Mesenchymal stem cell (in vitro differentiated cells and primary cell): ENCODE measurements at regions not wholly inside any gene's neighbourhood (a gene's known extent, or its start where the extent isn't known, plus 50 kb on each side); places are given as distances from the start of the nearest gene placed in this dataset.
"Not testable (repeated sequence)": the region's sequence is repeated elsewhere in the genome, so short reads cannot be mapped to it uniquely, and the experiment has no call there.

Experiments
- DNase-seq: peaks from one replicate; pipeline ENCODE4 v3.0.0-alpha.2; 2013
- H2AFZ ChIP-seq: one replicate; pipeline ENCODE4 v1.6.1; 2013; ENCODE audit warnings: low read depth, mild to moderate bottlenecking, control low read depth, inconsistent platforms, low read length, moderate library complexity
- H2AK5ac ChIP-seq: 2 replicates; pipeline ENCODE4 v1.6.1; 2013; ENCODE audit warnings: low read length, moderate library complexity, mild to moderate bottlenecking, inconsistent platforms; ENCODE audit not compliant: severe bottlenecking
- H2BK120ac ChIP-seq: one replicate; pipeline ENCODE4 v1.6.1; 2013; ENCODE audit warnings: low read depth, mild to moderate bottlenecking, inconsistent platforms, low read length, moderate library complexity
- H2BK12ac ChIP-seq, 2 experiments: one replicate each; pipeline ENCODE4 v1.6.1; 2013; ENCODE audit warnings: inconsistent platforms in 2 of 2, low read length in 2 of 2, mild to moderate bottlenecking in 2 of 2, moderate library complexity in 2 of 2, control low read depth in 1 of 2
- H2BK15ac ChIP-seq: one replicate; pipeline ENCODE4 v1.6.1; 2013; ENCODE audit warnings: mild to moderate bottlenecking, low read depth, inconsistent platforms; ENCODE audit not compliant: poor library complexity, severe bottlenecking
- H2BK5ac ChIP-seq: 2 replicates; pipeline ENCODE4 v1.6.1; 2013; ENCODE audit warnings: low read depth, mild to moderate bottlenecking, low read length, control low read depth, inconsistent platforms; ENCODE audit not compliant: poor library complexity, severe bottlenecking
- H3K14ac ChIP-seq, 2 experiments: one replicate each; pipeline ENCODE4 v1.6.1; 2013; ENCODE audit warnings: inconsistent platforms in 2 of 2, low read length in 2 of 2, control low read depth in 1 of 2, mild to moderate bottlenecking in 1 of 2, moderate library complexity in 1 of 2
- H3K18ac ChIP-seq, 2 experiments: one replicate each; pipeline ENCODE4 v1.6.1; 2013; ENCODE audit warnings: inconsistent platforms in 2 of 2, low read length in 2 of 2, control low read depth in 1 of 2, low read depth in 1 of 2, mild to moderate bottlenecking in 1 of 2
- H3K23ac ChIP-seq, 2 experiments: one replicate each; pipeline ENCODE4 v1.6.1; 2013; ENCODE audit warnings: inconsistent platforms in 2 of 2, low read length in 2 of 2, mild to moderate bottlenecking in 2 of 2, moderate library complexity in 2 of 2, control low read depth in 1 of 2
- H3K27ac ChIP-seq: 2 replicates; pipeline ENCODE4 v1.5.1; 2013; ENCODE audit warnings: mild to moderate bottlenecking, moderate library complexity, low read length, control low read depth, inconsistent platforms; ENCODE audit not compliant: poor library complexity, severe bottlenecking
- H3K27me3 ChIP-seq, 2 experiments: 2 replicates each; pipeline versions ENCODE4 v1.6.1 to v1.7.0; 2013; ENCODE audit warnings: low read length in 2 of 2, mild to moderate bottlenecking in 2 of 2, moderate library complexity in 2 of 2, control low read depth in 1 of 2, inconsistent platforms in 1 of 2; ENCODE audit not compliant: control insufficient read depth in 1 of 2, insufficient read depth in 1 of 2
- H3K36me3 ChIP-seq, 2 experiments: 2 replicates each; pipeline versions ENCODE4 v1.6.1 to v1.7.0; 2013; ENCODE audit warnings: low read length in 2 of 2, control low read depth in 1 of 2, inconsistent platforms in 1 of 2, low read depth in 1 of 2, mild to moderate bottlenecking in 1 of 2; ENCODE audit not compliant: insufficient read depth in 2 of 2, control insufficient read depth in 1 of 2
- H3K4ac ChIP-seq, 2 experiments: one replicate each; pipeline ENCODE4 v1.6.1; 2013; ENCODE audit warnings: inconsistent platforms in 2 of 2, low read length in 2 of 2, mild to moderate bottlenecking in 2 of 2, moderate library complexity in 2 of 2, control low read depth in 1 of 2, low read depth in 1 of 2
- H3K4me1 ChIP-seq: 2 replicates; pipeline ENCODE4 v1.6.1; 2013; ENCODE audit warnings: low read depth, low read length, control low read depth; ENCODE audit not compliant: control insufficient read depth, insufficient read depth
- H3K4me2 ChIP-seq: 2 replicates; pipeline ENCODE4 v1.6.1; 2013; ENCODE audit warnings: low read length, mild to moderate bottlenecking, inconsistent platforms; ENCODE audit not compliant: poor library complexity, severe bottlenecking
- H3K4me3 ChIP-seq, 2 experiments: 2 replicates each; pipeline versions ENCODE4 v1.5.1 to v1.7.0; 2013; ENCODE audit warnings: low read length in 2 of 2, mild to moderate bottlenecking in 2 of 2, control low read depth in 1 of 2, low read depth in 1 of 2; ENCODE audit not compliant: insufficient read depth in 1 of 2
- H3K79me1 ChIP-seq: replicated peaks from 2 replicates; pipeline ENCODE4 v1.6.1; 2013; ENCODE audit warnings: mild to moderate bottlenecking, control low read depth, low read length, inconsistent platforms; ENCODE audit not compliant: poor library complexity, severe bottlenecking
- H3K9ac ChIP-seq: 2 replicates; pipeline ENCODE4 v1.7.0; 2013; ENCODE audit warnings: mild to moderate bottlenecking, low read length, moderate library complexity
- H3K9me3 ChIP-seq: 2 replicates; pipeline ENCODE4 v1.7.0; 2013; ENCODE audit warnings: mild to moderate bottlenecking, low read length; ENCODE audit not compliant: control insufficient read depth
- H4K8ac ChIP-seq: one replicate; pipeline ENCODE4 v1.6.1; 2013; ENCODE audit warnings: inconsistent platforms, mild to moderate bottlenecking, low read length, moderate library complexity
- H4K91ac ChIP-seq: one replicate; pipeline ENCODE4 v1.6.1; 2013; ENCODE audit warnings: mild to moderate bottlenecking, low read length, inconsistent platforms
- WGBS: methylation state at CpG from one replicate; pipeline ENCODE4 v1.1.7; 2013; ENCODE audit warnings: mixed read lengths; 5-methylcytosine and 5-hydroxymethylcytosine counted together

DNA sequence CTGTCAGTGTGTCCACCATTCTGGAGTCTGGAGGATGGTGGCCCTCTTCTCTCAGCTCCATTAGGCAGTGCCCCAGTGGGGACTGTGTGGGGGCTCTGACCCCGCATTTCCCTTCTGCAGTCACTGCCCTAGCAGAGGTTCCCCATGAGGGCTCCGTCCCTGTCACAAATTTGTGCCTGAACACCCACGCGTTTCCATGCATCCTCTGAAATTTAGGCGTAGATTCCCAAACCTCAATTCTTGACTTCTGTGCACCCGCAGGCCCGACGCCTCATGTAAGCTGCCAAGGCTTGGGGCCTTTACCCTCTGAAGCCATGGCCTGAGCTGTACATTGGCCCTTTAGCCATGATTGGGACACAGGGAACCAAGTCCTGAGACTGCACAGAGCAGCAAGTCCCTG lies 182.3 kb downstream of the FOXD4L6 start:
- H4K91ac ChIP-seq, H3K79me1 ChIP-seq, DNase-seq, H2BK5ac ChIP-seq, H2AFZ ChIP-seq, H3K27me3 ChIP-seq, H3K4me3 ChIP-seq, H3K18ac ChIP-seq, H3K36me3 ChIP-seq, H3K27ac ChIP-seq, H3K4me2 ChIP-seq, H3K9me3 ChIP-seq, H3K4me1 ChIP-seq, H2BK120ac ChIP-seq, H3K4ac ChIP-seq, H3K9ac ChIP-seq, H3K14ac ChIP-seq, H2AK5ac ChIP-seq, H2BK15ac ChIP-seq, H4K8ac ChIP-seq, H3K23ac ChIP-seq, H2BK12ac ChIP-seq: not testable (repeated sequence)
- WGBS: 83% methylated on average over 8 of the region's 8 CpGs

DNA sequence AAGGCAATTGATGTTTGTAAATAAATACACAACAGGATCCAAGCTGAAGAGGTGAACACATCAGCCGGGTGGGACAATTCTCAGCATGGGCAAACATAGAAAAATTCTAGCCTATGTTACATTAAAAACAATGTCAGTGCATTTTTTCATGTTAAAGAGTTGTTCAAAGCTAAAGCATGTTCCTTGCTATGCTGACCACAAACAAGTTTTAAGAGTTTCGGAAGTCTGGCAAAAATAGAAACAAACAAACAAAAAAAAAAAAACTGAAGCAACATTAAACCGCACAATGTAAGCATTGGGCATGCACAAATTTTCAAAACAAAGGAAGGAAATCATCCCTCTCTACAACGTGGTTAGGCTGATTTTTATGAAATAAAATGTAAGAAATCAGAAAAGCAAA lies 185.8 kb downstream of the FOXD4L6 start:
- not testable (repeated sequence) for H4K91ac ChIP-seq, H3K79me1 ChIP-seq, H3K14ac ChIP-seq, H3K4ac ChIP-seq, H3K36me3 ChIP-seq, DNase-seq, H3K4me2 ChIP-seq, H3K4me3 ChIP-seq, H2BK15ac ChIP-seq, H3K9me3 ChIP-seq, H3K18ac ChIP-seq, H4K8ac ChIP-seq, H2AFZ ChIP-seq, H3K9ac ChIP-seq, H2BK12ac ChIP-seq, H2BK120ac ChIP-seq, H3K27me3 ChIP-seq, H3K4me1 ChIP-seq, H3K27ac ChIP-seq, H2BK5ac ChIP-seq, H3K23ac ChIP-seq, H2AK5ac ChIP-seq
- 84% methylated on average over 1 of the region's 4 CpGs for WGBS

DNA sequence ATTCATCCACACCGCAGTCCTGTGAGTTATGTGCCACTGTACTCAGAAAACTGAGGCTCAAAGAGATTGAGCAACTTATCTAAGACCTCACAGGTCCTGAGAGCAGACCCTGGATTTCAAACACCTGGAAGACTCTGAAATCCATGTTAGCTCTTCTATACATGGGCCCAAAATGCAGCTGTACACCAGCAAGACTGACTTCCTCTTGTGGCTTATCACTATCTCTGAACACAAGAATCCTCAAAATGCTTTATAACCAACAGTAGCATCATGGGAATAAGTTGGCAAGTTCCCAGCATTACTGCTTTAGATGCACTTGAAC lies 188.6 kb downstream of the FOXD4L6 start:
- not testable (repeated sequence) for H3K4me1 ChIP-seq, H3K4me2 ChIP-seq, H3K4ac ChIP-seq, H4K91ac ChIP-seq, H2BK12ac ChIP-seq, H3K23ac ChIP-seq, H3K36me3 ChIP-seq, H3K27ac ChIP-seq, H3K18ac ChIP-seq, H3K14ac ChIP-seq, H3K4me3 ChIP-seq, H3K9ac ChIP-seq, H2AK5ac ChIP-seq, H2BK5ac ChIP-seq, H2AFZ ChIP-seq, DNase-seq, H4K8ac ChIP-seq, H2BK120ac ChIP-seq, H2BK15ac ChIP-seq, H3K79me1 ChIP-seq
- H3K9me3 ChIP-seq: peaks cover 13% of the 10 kb centered on the region
- 78% methylated on average over 1 of the region's 1 CpG for WGBS
- peaks cover 0 to 10% of the 10 kb centered on the region in 2 experiments for H3K27me3 ChIP-seq

DNA sequence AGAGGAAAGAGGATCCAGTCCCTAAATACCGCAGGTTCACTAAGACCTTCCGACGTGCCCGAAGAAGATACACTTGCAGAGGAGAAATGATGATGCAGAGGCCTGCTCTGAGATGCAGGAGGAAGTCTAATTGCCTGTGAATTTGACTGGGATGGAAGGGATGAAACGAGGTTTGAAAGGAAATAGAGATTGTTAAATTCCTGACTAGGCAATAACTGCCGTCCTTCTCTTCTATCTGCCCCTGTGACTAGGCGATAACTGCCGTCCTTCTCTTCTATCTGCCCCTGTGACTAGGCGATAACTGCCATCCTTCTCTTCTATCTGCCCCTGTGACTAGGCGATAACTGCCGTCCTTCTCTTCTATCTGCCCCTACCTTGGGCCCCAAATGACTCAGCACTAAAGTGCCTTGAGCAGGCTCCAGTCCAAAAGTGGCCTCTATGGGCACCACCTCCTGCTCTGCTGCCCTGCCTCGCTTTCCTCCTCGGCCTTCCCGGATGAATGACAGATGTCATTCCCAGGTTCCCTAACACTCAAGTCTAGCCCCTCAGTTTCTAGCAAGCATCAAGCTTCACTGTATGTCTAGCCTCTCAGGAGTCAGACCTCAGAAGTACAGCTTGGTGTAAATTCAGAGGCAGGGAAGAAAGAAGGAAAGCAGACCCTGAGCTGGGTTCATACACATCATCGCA lies 189.1 kb downstream of the FOXD4L6 start:
- H3K14ac ChIP-seq, H3K79me1 ChIP-seq, H3K9ac ChIP-seq, H3K36me3 ChIP-seq, H2BK15ac ChIP-seq, H2BK12ac ChIP-seq, H4K8ac ChIP-seq, H3K4ac ChIP-seq, H3K4me3 ChIP-seq, H2BK120ac ChIP-seq, H3K18ac ChIP-seq, H2AK5ac ChIP-seq, H3K4me2 ChIP-seq, H2AFZ ChIP-seq, DNase-seq, H4K91ac ChIP-seq, H3K23ac ChIP-seq, H3K27ac ChIP-seq, H2BK5ac ChIP-seq, H3K4me1 ChIP-seq: not testable (repeated sequence)
- peaks cover 0 to 13% of the 10 kb centered on the region in 2 experiments for H3K27me3 ChIP-seq
- peaks cover 17% of the 10 kb centered on the region for H3K9me3 ChIP-seq
- 87% methylated on average over 12 of the region's 15 CpGs for WGBS
